ENCODE measurements at regions not wholly inside any gene's neighbourhood (a gene's known extent, or its start where the extent isn't known, plus 50 kb on each side); places are given as distances from the start of the nearest gene placed in this dataset.

DNA sequence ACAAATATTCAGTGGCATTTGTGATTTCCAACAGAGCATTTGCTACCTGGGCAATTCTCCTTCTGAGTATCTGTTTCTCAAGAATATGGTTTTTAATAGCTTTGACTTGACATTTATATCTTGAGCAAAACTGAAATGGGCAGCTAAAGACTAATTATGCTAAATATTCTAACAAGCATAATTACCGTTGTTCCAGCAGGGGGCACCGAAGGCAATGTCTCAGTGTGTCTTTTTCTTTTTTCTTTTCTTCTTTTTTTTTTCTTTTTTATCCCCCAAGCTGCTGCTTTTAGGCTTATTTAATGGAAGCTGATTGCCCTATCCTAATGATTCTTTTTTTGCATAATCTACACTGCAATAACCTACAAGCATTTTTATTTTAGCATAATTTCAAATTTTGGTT, 138.9 kb upstream of the NABP1 start:
- Histone ChIP-seq H3K18ac (ENCODE audit: low read length) (no peak overlapping the region), H3K4ac (ENCODE audit: low read depth, low read length) (no peak overlapping the region), H3K36me3 (ENCODE audit: control insufficient read depth in 1 of 2, insufficient read depth in 2 of 2, low read length in 2 of 2) (no peaks in the 10 kb centered on the region), H4K12ac (ENCODE audit: low read depth, low read length) (no peak overlapping the region), H2AFZ (ENCODE audit: insufficient read depth, low read length, poor library complexity) (no peak overlapping the region), H3K9ac (ENCODE audit: low read length) (no peak overlapping the region), H3K27me3 (ENCODE audit: insufficient read depth, low read length) (no peaks in the 10 kb centered on the region), H3K4me3 (ENCODE audit: low read depth, low read length) (no peak overlapping the region), H2BK12ac (ENCODE audit: low read length) (no peak overlapping the region), H2BK5ac (ENCODE audit: low read depth, low read length, poor library complexity) (no peak overlapping the region), H4K91ac (ENCODE audit: low read depth, low read length) (no peak overlapping the region), H3K23ac (ENCODE audit: low read length) (no peak overlapping the region), H3K14ac (ENCODE audit: low read length) (no peak overlapping the region), H3K4me2 (ENCODE audit: low read length) (no peak overlapping the region), H2BK120ac (ENCODE audit: insufficient read depth, low read length, poor library complexity) (no peak overlapping the region), H3K9me3 (ENCODE audit: insufficient read depth, low read depth, low read length) (no peaks in the 10 kb centered on the region), H3K79me2 (ENCODE audit: control insufficient read depth, insufficient read depth, low read length, poor library complexity) (no peaks in the 10 kb centered on the region), H3K79me1 (ENCODE audit: low read length) (no peaks in the 10 kb centered on the region), H4K8ac (ENCODE audit: low read depth, low read length) (no peak overlapping the region), H3K27ac (ENCODE audit: low read depth, low read length) (no peak overlapping the region), H3K4me1 (ENCODE audit: control insufficient read depth in 1 of 2, insufficient read depth in 2 of 2, low read length in 2 of 2) (no peaks in the 10 kb centered on the region), H2AK5ac (ENCODE audit: low read length) (no peak overlapping the region)
- no CpG with 5 or more reads among the region's 2 CpGs for WGBS (ENCODE audit: extremely low coverage, insufficient coverage, insufficient read length)
- DNase-seq: peak in 1 of 2 donors; percentile 45

DNA sequence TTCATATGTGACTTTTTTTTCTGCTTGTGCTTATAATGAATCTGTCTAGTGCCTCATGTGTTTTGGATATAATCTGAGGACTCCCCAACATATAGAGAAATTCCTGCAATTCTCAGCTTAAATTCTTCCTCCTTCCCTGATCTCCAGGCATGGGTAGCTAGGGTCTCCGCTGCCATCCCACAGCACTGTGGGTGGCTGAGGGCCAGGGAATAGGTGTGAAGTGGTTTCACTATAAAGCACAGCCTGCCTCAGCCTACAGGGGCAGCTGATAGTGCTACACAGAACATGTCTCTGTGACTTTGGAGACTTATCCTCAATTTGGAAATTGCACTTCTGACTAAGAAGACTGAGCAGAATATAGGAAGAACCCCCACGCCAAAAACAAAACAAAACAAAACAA, 137.3 kb upstream of the NABP1 start:
- H3K79me1 ChIP-seq (ENCODE audit: low read length): no peaks in the 10 kb centered on the region
- no peak overlapping the region for H3K4me2 ChIP-seq (ENCODE audit: low read length)
- no peak overlapping the region for H3K27ac ChIP-seq (ENCODE audit: low read depth, low read length)
- H4K91ac ChIP-seq (ENCODE audit: low read depth, low read length): no peak overlapping the region
- no peak overlapping the region for H2BK12ac ChIP-seq (ENCODE audit: low read length)
- H3K27me3 ChIP-seq (ENCODE audit: insufficient read depth, low read length): no peaks in the 10 kb centered on the region
- H3K9ac ChIP-seq (ENCODE audit: low read length): no peak overlapping the region
- no peak overlapping the region for H3K4me3 ChIP-seq (ENCODE audit: low read depth, low read length)
- H3K9me3 ChIP-seq (ENCODE audit: insufficient read depth, low read depth, low read length): no peaks in the 10 kb centered on the region
- DNase-seq: no peak
- no peak overlapping the region for H2AK5ac ChIP-seq (ENCODE audit: low read length)
- H3K14ac ChIP-seq (ENCODE audit: low read length): no peak overlapping the region
- no peak overlapping the region for H3K18ac ChIP-seq (ENCODE audit: low read length)
- H3K4me1 ChIP-seq (ENCODE audit: control insufficient read depth in 1 of 2, insufficient read depth in 2 of 2, low read length in 2 of 2): no peaks in the 10 kb centered on the region
- no CpG with 5 or more reads among the region's 2 CpGs for WGBS (ENCODE audit: extremely low coverage, insufficient coverage, insufficient read length)
- H4K8ac ChIP-seq (ENCODE audit: low read depth, low read length): no peak overlapping the region
- no peak overlapping the region for H4K12ac ChIP-seq (ENCODE audit: low read depth, low read length)
- H3K79me2 ChIP-seq (ENCODE audit: control insufficient read depth, insufficient read depth, low read length, poor library complexity): no peaks in the 10 kb centered on the region
- H3K4ac ChIP-seq (ENCODE audit: low read depth, low read length): no peak overlapping the region
- H3K36me3 ChIP-seq (ENCODE audit: control insufficient read depth in 1 of 2, insufficient read depth in 2 of 2, low read length in 2 of 2): no peaks in the 10 kb centered on the region
- H2AFZ ChIP-seq (ENCODE audit: insufficient read depth, low read length, poor library complexity): no peak overlapping the region
- H2BK5ac ChIP-seq (ENCODE audit: low read depth, low read length, poor library complexity): no peak overlapping the region
- H2BK120ac ChIP-seq (ENCODE audit: insufficient read depth, low read length, poor library complexity): no peak overlapping the region
- H3K23ac ChIP-seq (ENCODE audit: low read length): no peak overlapping the region

DNA sequence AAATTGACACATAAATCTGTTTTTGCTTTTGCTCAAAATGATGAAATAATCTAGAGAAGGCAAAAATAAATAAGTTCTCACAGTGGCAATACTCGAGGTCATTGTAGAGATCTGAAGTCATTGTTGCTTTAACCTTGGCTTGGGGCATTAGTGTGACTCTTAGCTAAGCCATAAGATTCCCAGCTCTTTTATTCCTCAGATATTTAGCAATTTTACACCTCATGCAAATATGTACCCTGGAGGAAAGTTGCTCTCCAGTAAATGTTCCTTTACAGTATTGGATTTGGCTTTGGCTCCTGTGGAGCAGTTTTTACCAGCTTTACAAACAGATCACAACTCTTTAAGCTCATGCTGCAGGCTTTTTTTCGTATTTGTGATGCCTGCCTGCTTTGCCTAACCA, 134.2 kb upstream of the NABP1 start:
- Histone ChIP-seq H3K27ac (ENCODE audit: low read depth, low read length) (no peak overlapping the region), H3K79me2 (ENCODE audit: control insufficient read depth, insufficient read depth, low read length, poor library complexity) (no peaks in the 10 kb centered on the region), H2BK5ac (ENCODE audit: low read depth, low read length, poor library complexity) (no peak overlapping the region), H3K23ac (ENCODE audit: low read length) (no peak overlapping the region), H2AFZ (ENCODE audit: insufficient read depth, low read length, poor library complexity) (no peak overlapping the region), H3K4me2 (ENCODE audit: low read length) (no peak overlapping the region), H3K18ac (ENCODE audit: low read length) (no peak overlapping the region), H2AK5ac (ENCODE audit: low read length) (no peak overlapping the region), H3K79me1 (ENCODE audit: low read length) (no peaks in the 10 kb centered on the region), H3K9me3 (ENCODE audit: insufficient read depth, low read depth, low read length) (no peaks in the 10 kb centered on the region), H3K27me3 (ENCODE audit: insufficient read depth, low read length) (no peaks in the 10 kb centered on the region), H3K36me3 (ENCODE audit: control insufficient read depth in 1 of 2, insufficient read depth in 2 of 2, low read length in 2 of 2) (no peaks in the 10 kb centered on the region), H3K14ac (ENCODE audit: low read length) (no peak overlapping the region), H3K4me1 (ENCODE audit: control insufficient read depth in 1 of 2, insufficient read depth in 2 of 2, low read length in 2 of 2) (no peaks in the 10 kb centered on the region), H3K4me3 (ENCODE audit: low read depth, low read length) (no peak overlapping the region), H4K12ac (ENCODE audit: low read depth, low read length) (no peak overlapping the region), H4K8ac (ENCODE audit: low read depth, low read length) (no peak overlapping the region), H3K9ac (ENCODE audit: low read length) (no peak overlapping the region), H2BK120ac (ENCODE audit: insufficient read depth, low read length, poor library complexity) (no peak overlapping the region), H4K91ac (ENCODE audit: low read depth, low read length) (no peak overlapping the region), H2BK12ac (ENCODE audit: low read length) (no peak overlapping the region), H3K4ac (ENCODE audit: low read depth, low read length) (no peak overlapping the region)
- no CpG with 5 or more reads among the region's 2 CpGs for WGBS (ENCODE audit: extremely low coverage, insufficient coverage, insufficient read length)
- no peak for DNase-seq

DNA sequence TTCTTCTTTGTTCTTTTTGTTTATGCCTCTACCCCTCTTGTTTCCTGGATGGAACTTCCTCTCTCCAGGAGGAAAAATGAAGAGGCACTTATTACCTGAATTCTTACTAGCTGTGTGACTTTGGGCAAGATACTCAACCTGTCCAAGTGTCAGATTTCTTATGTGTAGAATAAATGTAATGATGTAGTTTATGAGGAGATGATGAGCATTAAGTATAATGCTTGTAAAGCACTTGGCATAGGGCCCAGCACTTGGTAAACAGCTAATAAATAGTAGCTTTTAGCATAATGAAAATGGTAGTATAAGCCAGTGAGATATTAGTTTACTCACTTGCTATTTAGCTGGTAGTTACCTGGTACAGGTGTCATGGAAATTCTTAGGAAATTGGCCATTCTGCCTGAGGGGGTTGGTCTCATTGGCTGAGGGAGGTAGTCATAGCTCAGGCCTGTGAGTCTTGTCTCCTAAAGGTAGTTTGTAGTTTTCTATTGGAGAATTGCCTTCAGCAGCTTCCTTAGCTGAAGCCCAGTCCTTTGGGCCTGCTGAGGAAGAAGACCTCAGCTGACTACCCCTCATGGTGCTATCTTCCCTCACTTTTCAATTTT, 133.4 kb upstream of the NABP1 start:
- Histone ChIP-seq H2AFZ (ENCODE audit: insufficient read depth, low read length, poor library complexity) (no peak overlapping the region), H3K79me1 (ENCODE audit: low read length) (no peaks in the 10 kb centered on the region), H3K27ac (ENCODE audit: low read depth, low read length) (no peak overlapping the region), H2BK120ac (ENCODE audit: insufficient read depth, low read length, poor library complexity) (no peak overlapping the region), H3K18ac (ENCODE audit: low read length) (no peak overlapping the region), H3K79me2 (ENCODE audit: control insufficient read depth, insufficient read depth, low read length, poor library complexity) (no peaks in the 10 kb centered on the region), H3K23ac (ENCODE audit: low read length) (no peak overlapping the region), H4K8ac (ENCODE audit: low read depth, low read length) (no peak overlapping the region), H3K4me3 (ENCODE audit: low read depth, low read length) (no peak overlapping the region), H3K14ac (ENCODE audit: low read length) (no peak overlapping the region), H3K9ac (ENCODE audit: low read length) (no peak overlapping the region), H3K4me2 (ENCODE audit: low read length) (no peak overlapping the region), H3K36me3 (ENCODE audit: control insufficient read depth in 1 of 2, insufficient read depth in 2 of 2, low read length in 2 of 2) (no peaks in the 10 kb centered on the region), H4K12ac (ENCODE audit: low read depth, low read length) (no peak overlapping the region), H2AK5ac (ENCODE audit: low read length) (no peak overlapping the region), H3K4ac (ENCODE audit: low read depth, low read length) (no peak overlapping the region), H3K27me3 (ENCODE audit: insufficient read depth, low read length) (no peaks in the 10 kb centered on the region), H3K4me1 (ENCODE audit: control insufficient read depth in 1 of 2, insufficient read depth in 2 of 2, low read length in 2 of 2) (no peaks in the 10 kb centered on the region), H3K9me3 (ENCODE audit: insufficient read depth, low read depth, low read length) (no peaks in the 10 kb centered on the region), H2BK12ac (ENCODE audit: low read length) (no peak overlapping the region), H4K91ac (ENCODE audit: low read depth, low read length) (no peak overlapping the region), H2BK5ac (ENCODE audit: low read depth, low read length, poor library complexity) (no peak overlapping the region)
- peak; percentile 91 to 93 for DNase-seq

Measured in trophoblast cell (in vitro differentiated cells and primary cell).